ENCODE measurements at regions not wholly inside any gene's neighbourhood (a gene's known extent, or its start where the extent isn't known, plus 50 kb on each side); places are given as distances from the start of the nearest gene placed in this dataset.

GRCh38 chr16:5206331-5206990, 108.9 kb upstream of the EEF2KMT start:
- Histone ChIP-seq H3K4me2 (ENCODE audit: low read length) (no peak overlapping the region), H3K27me3 (ENCODE audit: insufficient read depth, low read length) (no peaks in the 10 kb centered on the region), H3K9me3 (ENCODE audit: control insufficient read depth in 1 of 2, insufficient read depth in 1 of 2, low read depth in 1 of 2, low read length in 2 of 2) (no peaks in the 10 kb centered on the region), H3K9ac (ENCODE audit: low read length) (no peak overlapping the region), H3K79me2 (ENCODE audit: insufficient read depth, low read length) (no peaks in the 10 kb centered on the region), H4K20me1 (ENCODE audit: insufficient read depth) (no peaks in the 10 kb centered on the region), H2AFZ (ENCODE audit: low read depth, low read length, poor library complexity, severe bottlenecking) (no peak overlapping the region), H3K4me1 (ENCODE audit: control insufficient read depth in 1 of 2, insufficient read depth in 2 of 2, low read length in 2 of 2) (no peaks in the 10 kb centered on the region), H3K9me2 (ENCODE audit: insufficient read depth) (no peaks in the 10 kb centered on the region), H3K36me3 (ENCODE audit: control insufficient read depth in 1 of 2, insufficient read depth in 2 of 2, low read length in 2 of 2) (no peaks in the 10 kb centered on the region), H3K4me3 (replicated peaks in 1 of 2; ENCODE audit: low read depth in 1 of 2, low read length in 2 of 2) (no peak overlapping the region), H3K27ac (ENCODE audit: low read depth, low read length) (no peak overlapping the region)
- ChIA-PET CTCF (no interaction called here), POLR2A (no interaction called here), RAD21 (ENCODE audit: low non-redundant PET in 1 of 2, low total read pairs in 2 of 2, uncharacterized antibody in 2 of 2, unreplicated experiment in 2 of 2) (no interaction called here)
- TF ChIP-seq CTCF (IDR thresholded peaks at IDR 0.05 in 2 of 3, conservative IDR thresholded peaks at IDR 0.05 in 1 of 3; ENCODE audit: borderline replicate concordance in 1 of 3, insufficient read depth in 1 of 3, low read depth in 2 of 3, low read length in 2 of 3) = no peak
- no peak for TF ChIP-seq YY1 (IDR thresholded peaks at IDR 0.05; ENCODE audit: extremely low read depth, insufficient replicate concordance, low read depth, low read length)
- no peak for TF ChIP-seq POLR2AphosphoS5 (IDR thresholded peaks at IDR 0.05; ENCODE audit: low read depth, low read length)
- TF ChIP-seq, protein P1, sequence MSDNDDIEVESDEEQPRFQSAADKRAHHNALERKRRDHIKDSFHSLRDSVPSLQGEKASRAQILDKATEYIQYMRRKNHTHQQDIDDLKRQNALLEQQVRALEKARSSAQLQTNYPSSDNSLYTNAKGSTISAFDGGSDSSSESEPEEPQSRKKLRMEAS (IDR thresholded peaks at IDR 0.05) = no peak
- TF ChIP-seq EZH2phosphoT487 (IDR thresholded peaks at IDR 0.05; ENCODE audit: borderline replicate concordance) = no peak
- TF ChIP-seq, protein P2, sequence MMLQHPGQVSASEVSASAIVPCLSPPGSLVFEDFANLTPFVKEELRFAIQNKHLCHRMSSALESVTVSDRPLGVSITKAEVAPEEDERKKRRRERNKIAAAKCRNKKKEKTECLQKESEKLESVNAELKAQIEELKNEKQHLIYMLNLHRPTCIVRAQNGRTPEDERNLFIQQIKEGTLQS (IDR thresholded peaks at IDR 0.05) = no peak
- TF ChIP-seq RAD21 (IDR thresholded peaks at IDR 0.05; ENCODE audit: low read depth) = no peak
- TF ChIP-seq, protein P3, sequence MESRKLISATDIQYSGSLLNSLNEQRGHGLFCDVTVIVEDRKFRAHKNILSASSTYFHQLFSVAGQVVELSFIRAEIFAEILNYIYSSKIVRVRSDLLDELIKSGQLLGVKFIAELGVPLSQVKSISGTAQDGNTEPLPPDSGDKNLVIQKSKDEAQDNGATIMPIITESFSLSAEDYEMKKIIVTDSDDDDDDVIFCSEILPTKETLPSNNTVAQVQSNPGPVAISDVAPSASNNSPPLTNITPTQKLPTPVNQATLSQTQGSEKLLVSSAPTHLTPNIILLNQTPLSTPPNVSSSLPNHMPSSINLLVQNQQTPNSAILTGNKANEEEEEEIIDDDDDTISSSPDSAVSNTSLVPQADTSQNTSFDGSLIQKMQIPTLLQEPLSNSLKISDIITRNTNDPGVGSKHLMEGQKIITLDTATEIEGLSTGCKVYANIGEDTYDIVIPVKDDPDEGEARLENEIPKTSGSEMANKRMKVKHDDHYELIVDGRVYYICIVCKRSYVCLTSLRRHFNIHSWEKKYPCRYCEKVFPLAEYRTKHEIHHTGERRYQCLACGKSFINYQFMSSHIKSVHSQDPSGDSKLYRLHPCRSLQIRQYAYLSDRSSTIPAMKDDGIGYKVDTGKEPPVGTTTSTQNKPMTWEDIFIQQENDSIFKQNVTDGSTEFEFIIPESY (IDR thresholded peaks at IDR 0.05; ENCODE audit: extremely low read depth, insufficient replicate concordance, low read length) = no peak
- TF ChIP-seq CEBPB (IDR thresholded peaks at IDR 0.05; ENCODE audit: low read depth) = no peak
- no peak for TF ChIP-seq ELF1 (IDR thresholded peaks at IDR 0.05; ENCODE audit: borderline replicate concordance, low read depth)
- DNase-seq (ENCODE audit: low read depth, low spot score) (no peak), ATAC-seq (no peak)
- intact Hi-C loops (cut with micrococcal nuclease) = no loop called here
- no TSS peak for BruUV-seq (replicated peaks)
